ENCODE measurements at regions not wholly inside any gene's neighbourhood (a gene's known extent, or its start where the extent isn't known, plus 50 kb on each side); places are given as distances from the start of the nearest gene placed in this dataset.

DNA sequence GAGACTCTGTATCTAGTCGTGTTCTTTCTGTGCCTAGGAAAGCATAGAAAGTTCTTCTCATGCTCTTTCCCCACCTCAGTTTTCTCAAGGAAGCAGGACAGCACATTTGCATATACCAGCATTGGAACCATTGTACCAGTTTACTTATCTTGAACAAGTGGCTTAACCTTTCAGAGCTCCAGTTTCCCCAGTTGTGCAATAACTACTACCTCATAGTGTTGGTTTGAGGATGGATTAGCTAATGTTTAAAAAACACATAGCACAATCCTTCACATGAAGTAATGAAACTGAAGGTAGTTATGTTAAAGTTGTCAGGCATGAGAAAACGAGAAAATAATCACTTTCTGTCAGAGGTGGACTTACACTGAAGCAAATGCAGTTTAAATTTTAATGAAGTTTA, 92.2 kb upstream of the H2AZ1 start:
- Histone ChIP-seq H3K79me2 (ENCODE audit: control insufficient read depth, insufficient read depth, low read length) (no peaks in the 10 kb centered on the region), H3K4me3 (no peak overlapping the region), H3K27ac (ENCODE audit: extremely low read depth, low read depth, low read length) (no peak overlapping the region), H4K20me1 (replicated peaks; ENCODE audit: control insufficient read depth, insufficient read depth, low read length) (no peaks in the 10 kb centered on the region), H3K36me3 (ENCODE audit: control insufficient read depth, insufficient read depth, low read length) (no peaks in the 10 kb centered on the region), H3K9ac (ENCODE audit: insufficient read depth in 1 of 2, low read depth in 2 of 2, low read length in 2 of 2) (no peak overlapping the region), H3K27me3 (ENCODE audit: control insufficient read depth in 2 of 2, insufficient read depth in 2 of 2, low read length in 2 of 2) (no peaks in the 10 kb centered on the region), H3K9me3 (replicated peaks; ENCODE audit: control insufficient read depth, insufficient read depth, low read depth, low read length) (no peaks in the 10 kb centered on the region), H3K9me1 (ENCODE audit: control insufficient read depth, insufficient read depth, low read length) (no peaks in the 10 kb centered on the region), H2AFZ (ENCODE audit: low read depth, low read length) (no peak overlapping the region), H3K4me1 (replicated peaks in 1 of 2; ENCODE audit: control insufficient read depth in 2 of 2, insufficient read depth in 2 of 2, low read length in 2 of 2) (no peaks in the 10 kb centered on the region), H3K4me2 (ENCODE audit: insufficient read depth, low read length) (no peak overlapping the region)
- 0% methylated on average over 2 of the region's 2 CpGs for WGBS (ENCODE audit: insufficient coverage, low coverage, missing lambda C conversion rate)
- ChIA-PET CTCF (ENCODE audit: low intra/inter-chr PET ratio) (no interaction called here), POLR2A (no interaction called here)
- TF ChIP-seq, protein P1, sequence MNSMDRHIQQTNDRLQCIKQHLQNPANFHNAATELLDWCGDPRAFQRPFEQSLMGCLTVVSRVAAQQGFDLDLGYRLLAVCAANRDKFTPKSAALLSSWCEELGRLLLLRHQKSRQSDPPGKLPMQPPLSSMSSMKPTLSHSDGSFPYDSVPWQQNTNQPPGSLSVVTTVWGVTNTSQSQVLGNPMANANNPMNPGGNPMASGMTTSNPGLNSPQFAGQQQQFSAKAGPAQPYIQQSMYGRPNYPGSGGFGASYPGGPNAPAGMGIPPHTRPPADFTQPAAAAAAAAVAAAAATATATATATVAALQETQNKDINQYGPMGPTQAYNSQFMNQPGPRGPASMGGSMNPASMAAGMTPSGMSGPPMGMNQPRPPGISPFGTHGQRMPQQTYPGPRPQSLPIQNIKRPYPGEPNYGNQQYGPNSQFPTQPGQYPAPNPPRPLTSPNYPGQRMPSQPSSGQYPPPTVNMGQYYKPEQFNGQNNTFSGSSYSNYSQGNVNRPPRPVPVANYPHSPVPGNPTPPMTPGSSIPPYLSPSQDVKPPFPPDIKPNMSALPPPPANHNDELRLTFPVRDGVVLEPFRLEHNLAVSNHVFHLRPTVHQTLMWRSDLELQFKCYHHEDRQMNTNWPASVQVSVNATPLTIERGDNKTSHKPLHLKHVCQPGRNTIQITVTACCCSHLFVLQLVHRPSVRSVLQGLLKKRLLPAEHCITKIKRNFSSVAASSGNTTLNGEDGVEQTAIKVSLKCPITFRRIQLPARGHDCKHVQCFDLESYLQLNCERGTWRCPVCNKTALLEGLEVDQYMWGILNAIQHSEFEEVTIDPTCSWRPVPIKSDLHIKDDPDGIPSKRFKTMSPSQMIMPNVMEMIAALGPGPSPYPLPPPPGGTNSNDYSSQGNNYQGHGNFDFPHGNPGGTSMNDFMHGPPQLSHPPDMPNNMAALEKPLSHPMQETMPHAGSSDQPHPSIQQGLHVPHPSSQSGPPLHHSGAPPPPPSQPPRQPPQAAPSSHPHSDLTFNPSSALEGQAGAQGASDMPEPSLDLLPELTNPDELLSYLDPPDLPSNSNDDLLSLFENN (IDR thresholded peaks at IDR 0.05; ENCODE audit: low read depth in 2 of 2, low read length in 2 of 2), result no peak
- TF ChIP-seq SMARCC2 (IDR thresholded peaks at IDR 0.05; ENCODE audit: low read depth), result no peak
- BruUV-seq (replicated peaks), result no TSS peak
- FAIRE-seq, result no peak
- no peak for DNase-seq (ENCODE audit: extremely low read depth in 1 of 4, low spot score in 3 of 4)
- ATAC-seq, result no peak
- in situ Hi-C loops (cut with MboI), result no loop called here
- intact Hi-C loops (cut with micrococcal nuclease), result no loop called here

DNA sequence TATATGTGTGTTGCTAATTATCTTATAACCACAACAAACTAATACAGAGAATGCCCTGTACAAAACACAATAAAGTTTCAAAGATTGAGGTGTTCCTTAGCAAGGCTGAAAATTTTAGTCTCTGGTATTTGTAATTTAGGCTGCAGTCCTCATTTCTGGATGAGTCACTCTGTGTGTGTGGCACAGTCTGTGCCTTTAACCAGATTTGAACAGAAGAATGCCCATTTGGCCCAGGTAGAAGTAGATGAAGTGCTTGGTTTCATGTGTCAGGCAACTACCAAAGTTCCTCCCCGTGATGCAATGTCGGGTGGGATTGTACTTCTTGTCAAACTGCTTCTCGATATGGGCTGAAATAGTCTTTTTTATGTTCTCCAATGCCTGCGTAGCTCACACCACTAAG, 91.6 kb upstream of the H2AZ1 start:
- CTCF ChIA-PET (ENCODE audit: low intra/inter-chr PET ratio), result no interaction called here
- Histone ChIP-seq H4K20me1 (replicated peaks; ENCODE audit: control insufficient read depth, insufficient read depth, low read length) (no peaks in the 10 kb centered on the region), H3K36me3 (ENCODE audit: control insufficient read depth, insufficient read depth, low read length) (no peaks in the 10 kb centered on the region), H3K9me1 (ENCODE audit: control insufficient read depth, insufficient read depth, low read length) (no peaks in the 10 kb centered on the region), H3K4me3 (no peak overlapping the region), H3K4me2 (ENCODE audit: insufficient read depth, low read length) (no peak overlapping the region), H3K27me3 (ENCODE audit: control insufficient read depth in 2 of 2, insufficient read depth in 2 of 2, low read length in 2 of 2) (no peaks in the 10 kb centered on the region), H3K4me1 (replicated peaks in 1 of 2; ENCODE audit: control insufficient read depth in 2 of 2, insufficient read depth in 2 of 2, low read length in 2 of 2) (no peaks in the 10 kb centered on the region), H3K27ac (ENCODE audit: extremely low read depth, low read depth, low read length) (no peak overlapping the region), H2AFZ (ENCODE audit: low read depth, low read length) (no peak overlapping the region), H3K9ac (ENCODE audit: insufficient read depth in 1 of 2, low read depth in 2 of 2, low read length in 2 of 2) (no peak overlapping the region), H3K9me3 (replicated peaks; ENCODE audit: control insufficient read depth, insufficient read depth, low read depth, low read length) (no peaks in the 10 kb centered on the region), H3K79me2 (ENCODE audit: control insufficient read depth, insufficient read depth, low read length) (no peaks in the 10 kb centered on the region)
- BruUV-seq (replicated peaks), result no TSS peak
- ATAC-seq, result no peak
- intact Hi-C loops (cut with micrococcal nuclease), result no loop called here
- no peak for FAIRE-seq
- DNase-seq (ENCODE audit: extremely low read depth in 1 of 4, low spot score in 3 of 4), result no peak
- in situ Hi-C loops (cut with MboI), result no loop called here
- POLR2A ChIA-PET, result no interaction called here
- 0% methylated on average over 4 of the region's 4 CpGs for WGBS (ENCODE audit: insufficient coverage, low coverage, missing lambda C conversion rate)
- no peak for TF ChIP-seq JUND (IDR thresholded peaks at IDR 0.05; ENCODE audit: borderline replicate concordance, low read depth, low read length)
- TF ChIP-seq JUND (tag; IDR thresholded peaks at IDR 0.05; ENCODE audit: borderline replicate concordance, low read depth, low read length), result no peak
- TF ChIP-seq, protein P2, sequence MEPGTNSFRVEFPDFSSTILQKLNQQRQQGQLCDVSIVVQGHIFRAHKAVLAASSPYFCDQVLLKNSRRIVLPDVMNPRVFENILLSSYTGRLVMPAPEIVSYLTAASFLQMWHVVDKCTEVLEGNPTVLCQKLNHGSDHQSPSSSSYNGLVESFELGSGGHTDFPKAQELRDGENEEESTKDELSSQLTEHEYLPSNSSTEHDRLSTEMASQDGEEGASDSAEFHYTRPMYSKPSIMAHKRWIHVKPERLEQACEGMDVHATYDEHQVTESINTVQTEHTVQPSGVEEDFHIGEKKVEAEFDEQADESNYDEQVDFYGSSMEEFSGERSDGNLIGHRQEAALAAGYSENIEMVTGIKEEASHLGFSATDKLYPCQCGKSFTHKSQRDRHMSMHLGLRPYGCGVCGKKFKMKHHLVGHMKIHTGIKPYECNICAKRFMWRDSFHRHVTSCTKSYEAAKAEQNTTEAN (CRISPR knock-in tag; IDR thresholded peaks at IDR 0.05), result no peak
- no peak for TF ChIP-seq HOXB6 (CRISPR knock-in tag; IDR thresholded peaks at IDR 0.05; ENCODE audit: borderline replicate concordance)
- TF ChIP-seq HEY1 (CRISPR knock-in tag; IDR thresholded peaks at IDR 0.05; ENCODE audit: borderline replicate concordance), result no peak
- TF ChIP-seq RUNX1 (IDR thresholded peaks at IDR 0.05; ENCODE audit: low read depth), result no peak
- no peak for TF ChIP-seq KDM1A (IDR thresholded peaks at IDR 0.05)
- TF ChIP-seq SP1 (CRISPR knock-in tag; IDR thresholded peaks at IDR 0.05), result no peak
- TF ChIP-seq, protein P3, sequence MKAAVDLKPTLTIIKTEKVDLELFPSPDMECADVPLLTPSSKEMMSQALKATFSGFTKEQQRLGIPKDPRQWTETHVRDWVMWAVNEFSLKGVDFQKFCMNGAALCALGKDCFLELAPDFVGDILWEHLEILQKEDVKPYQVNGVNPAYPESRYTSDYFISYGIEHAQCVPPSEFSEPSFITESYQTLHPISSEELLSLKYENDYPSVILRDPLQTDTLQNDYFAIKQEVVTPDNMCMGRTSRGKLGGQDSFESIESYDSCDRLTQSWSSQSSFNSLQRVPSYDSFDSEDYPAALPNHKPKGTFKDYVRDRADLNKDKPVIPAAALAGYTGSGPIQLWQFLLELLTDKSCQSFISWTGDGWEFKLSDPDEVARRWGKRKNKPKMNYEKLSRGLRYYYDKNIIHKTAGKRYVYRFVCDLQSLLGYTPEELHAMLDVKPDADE (conservative IDR thresholded peaks at IDR 0.05; ENCODE audit: control insufficient read depth, low read depth, low read length), result no peak
- TF ChIP-seq DACH1 (IDR thresholded peaks at IDR 0.05; ENCODE audit: partially characterized antibody), result no peak

Data from K562 (cell line).